ENCODE measurements at regions not wholly inside any gene's neighbourhood (a gene's known extent, or its start where the extent isn't known, plus 50 kb on each side); places are given as distances from the start of the nearest gene placed in this dataset.

DNA sequence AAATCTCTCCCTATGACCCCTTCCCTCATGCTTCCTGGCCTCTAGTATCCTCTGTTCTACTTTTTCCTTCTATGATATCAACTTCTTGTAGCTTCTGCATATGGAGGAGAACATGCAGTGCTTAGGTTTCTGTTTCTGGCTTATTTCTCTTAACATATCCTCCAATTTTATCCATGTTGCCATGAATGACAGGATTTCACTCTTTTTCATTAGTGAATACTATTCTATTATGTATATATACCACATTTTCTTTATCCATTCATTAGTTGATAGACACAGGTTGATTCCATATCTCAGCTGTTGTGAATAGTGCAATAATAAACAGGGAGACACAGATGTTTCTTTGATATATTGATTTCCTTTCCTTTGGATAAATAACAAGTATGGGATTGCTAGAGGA, 123.3 kb upstream of the SESN3 start:
- no peak overlapping the region for H2BK15ac ChIP-seq (ENCODE audit: low read length)
- H3K4me2 ChIP-seq (ENCODE audit: insufficient read depth in 1 of 2, low read depth in 2 of 2, low read length in 2 of 2), result no peak overlapping the region
- no peak for DNase-seq (ENCODE audit: low read depth in 1 of 2, low spot score in 2 of 2)
- FAIRE-seq, result no peak
- H4K5ac ChIP-seq (ENCODE audit: insufficient read length, low read depth, low read length), result no peak overlapping the region
- H3K4me1 ChIP-seq (replicated peaks in 1 of 4; ENCODE audit: control insufficient read depth in 3 of 4, insufficient read depth in 4 of 4, low read length in 3 of 4), result peaks cover 1 to 6% (median 3%) of the 10 kb centered on the region in 4 experiments; a peak in 4 of 7 replicates
- POLR2A ChIA-PET (ENCODE audit: partially characterized antibody), result no interaction called here
- H2BK12ac ChIP-seq (ENCODE audit: low read depth, low read length), result no peak overlapping the region
- H3K23me2 ChIP-seq (ENCODE audit: low read depth, low read length), result no peaks in the 10 kb centered on the region
- no peak overlapping the region for H2AFZ ChIP-seq (ENCODE audit: low read length)
- H4K20me1 ChIP-seq (replicated peaks in 1 of 2; ENCODE audit: control insufficient read depth in 1 of 2, insufficient read depth in 2 of 2, low read length in 2 of 2), result no peaks in the 10 kb centered on the region
- no peaks in the 10 kb centered on the region for H3K36me3 ChIP-seq (ENCODE audit: control insufficient read depth in 2 of 4, insufficient read depth in 4 of 4, low read length in 3 of 4)
- H3K79me1 ChIP-seq (ENCODE audit: low read depth, low read length), result no peaks in the 10 kb centered on the region
- H2BK20ac ChIP-seq (ENCODE audit: low read length), result no peak overlapping the region
- no peaks in the 10 kb centered on the region for H3K9me3 ChIP-seq (ENCODE audit: insufficient read depth in 2 of 2, low read depth in 1 of 2, low read length in 1 of 2)
- CTCF ChIA-PET (ENCODE audit: partially characterized antibody), result interaction anchor here (0.7 to 1.4 kb wide), 4 partner anchors 25 to 203 kb away, joined by 3 read pairs; no protein-coding TSS in a partner anchor
- no peak overlapping the region for H2BK120ac ChIP-seq (replicated peaks; ENCODE audit: low read depth, low read length)
- no peak overlapping the region for H2BK5ac ChIP-seq (ENCODE audit: low read depth, low read length)
- no peak overlapping the region for H3K23ac ChIP-seq (ENCODE audit: insufficient read length)
- no peak overlapping the region for H3K56ac ChIP-seq (replicated peaks; ENCODE audit: insufficient read length, low read depth, low read length)
- H3K27ac ChIP-seq (ENCODE audit: low read depth, low read length), result no peak overlapping the region
- H3K79me2 ChIP-seq (ENCODE audit: control insufficient read depth in 1 of 2, insufficient read depth in 2 of 2, low read length in 2 of 2), result no peaks in the 10 kb centered on the region
- H3K18ac ChIP-seq (ENCODE audit: extremely low read depth, low read length), result no peak overlapping the region
- TF ChIP-seq GABPA (IDR thresholded peaks at IDR 0.05; ENCODE audit: borderline replicate concordance, insufficient read depth, low read length) (no peak), SP2 (IDR thresholded peaks at IDR 0.05; ENCODE audit: low read length) (no peak), EZH2 (IDR thresholded peaks at IDR 0.05; ENCODE audit: low read depth, low read length, severe bottlenecking) (no peak), SP4 (IDR thresholded peaks at IDR 0.05; ENCODE audit: low read length) (no peak)
- H3K27me3 ChIP-seq (replicated peaks in 1 of 4; ENCODE audit: control insufficient read depth in 3 of 4, extremely low read depth in 1 of 4, insufficient read depth in 3 of 4, low read length in 3 of 4), result no peaks in the 10 kb centered on the region
- H3K4ac ChIP-seq (replicated peaks; ENCODE audit: insufficient read length, low read depth, low read length), result no peak overlapping the region
- no peak overlapping the region for H3K9ac ChIP-seq (replicated peaks in 1 of 4; ENCODE audit: extremely low read depth in 1 of 4, low read depth in 3 of 4, low read length in 3 of 4)
- no peak overlapping the region for H4K8ac ChIP-seq (ENCODE audit: extremely low read depth, insufficient read depth, low read length)
- H4K91ac ChIP-seq (replicated peaks; ENCODE audit: insufficient read length, low read length), result no peak overlapping the region
- H3K14ac ChIP-seq (ENCODE audit: insufficient read length), result no peak overlapping the region
- H3K4me3 ChIP-seq (ENCODE audit: extremely low read depth in 1 of 4, insufficient read depth in 2 of 4, low read depth in 3 of 4, low read length in 4 of 4), result no peak overlapping the region
- no peak overlapping the region for H2AK5ac ChIP-seq (ENCODE audit: low read depth, low read length)
